IPS DF 4.7 (cell line): ENCODE measurements at regions not wholly inside any gene's neighbourhood (a gene's known extent, or its start where the extent isn't known, plus 50 kb on each side); places are given as distances from the start of the nearest gene placed in this dataset.
"Not testable (repeated sequence)": the region's sequence is repeated elsewhere in the genome, so short reads cannot be mapped to it uniquely, and the experiment has no call there.

Experiments used
- DNase-seq: peaks from one replicate; pipeline ENCODE4 v3.0.0-alpha.2; 2013; ENCODE audit warnings: low spot score; ENCODE audit errors: extremely low read depth

DNA sequence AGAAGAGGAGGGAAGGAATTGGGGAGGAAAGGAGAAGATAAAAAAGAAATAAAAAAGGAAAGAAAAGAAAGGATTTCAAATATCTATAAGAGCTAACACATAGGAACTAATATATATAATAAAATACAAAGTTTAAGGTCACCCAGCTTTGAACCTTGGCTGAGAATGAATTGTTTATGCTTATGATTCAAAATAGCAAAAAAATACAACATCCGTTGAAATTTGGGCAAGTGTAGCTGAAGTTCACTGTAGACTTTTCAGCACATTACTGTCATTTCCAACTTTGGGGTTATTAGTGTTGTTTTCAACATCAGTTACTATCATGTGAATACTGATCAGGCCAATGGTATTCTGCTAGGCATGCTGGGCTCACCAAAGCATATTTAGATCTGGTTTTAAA lies 395.2 kb upstream of the INTU start:
- no peak for DNase-seq

GRCh38 chr4:127238956-127239475 lies 393.7 kb upstream of the INTU start:
- no peak for DNase-seq

GRCh38 chr4:127239902-127240763 lies 392.6 kb upstream of the INTU start:
- no peak for DNase-seq

GRCh38 chr4:127240764-127241105 lies 392.0 kb upstream of the INTU start:
- DNase-seq, result no peak

- no peak for DNase-seq
These were observed 388.2 kb upstream of the INTU start for GRCh38 chr4:127244515-127244914.

- no peak for DNase-seq
These were observed 385.5 kb upstream of the INTU start for GRCh38 chr4:127246963-127247952.

DNA sequence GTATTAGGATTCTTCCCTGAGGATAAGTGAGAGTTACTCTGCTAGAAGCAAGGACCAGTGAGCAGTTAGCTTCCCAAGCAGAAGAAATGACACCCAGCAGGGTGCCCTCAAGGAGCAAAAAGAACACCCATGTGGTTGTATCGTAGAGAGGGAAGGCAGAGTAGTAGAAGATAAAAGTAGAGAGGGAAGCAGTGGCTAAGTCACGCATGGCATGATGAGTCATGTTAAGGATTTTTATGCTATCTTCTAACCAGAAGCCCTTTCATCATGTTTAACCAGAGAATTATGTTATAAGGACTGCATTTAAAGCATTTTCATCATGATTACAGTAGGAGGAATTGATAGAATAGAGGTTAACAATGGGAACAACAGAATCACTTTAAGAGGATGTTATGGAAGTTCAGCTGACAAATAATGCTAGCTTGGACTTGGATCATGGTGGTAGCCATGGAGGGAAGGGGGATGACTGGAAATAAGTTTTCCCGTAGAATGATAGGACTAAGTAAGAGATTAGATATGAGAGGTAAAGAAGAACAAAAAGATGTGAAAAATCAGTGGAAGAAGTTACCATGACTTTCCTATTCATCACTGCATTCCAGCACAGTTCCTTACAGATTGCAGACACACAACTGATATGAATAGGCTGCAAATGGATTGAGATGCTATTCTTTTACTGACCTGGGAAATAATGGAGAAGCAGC lies 383.5 kb upstream of the INTU start:
- no peak for DNase-seq

DNA sequence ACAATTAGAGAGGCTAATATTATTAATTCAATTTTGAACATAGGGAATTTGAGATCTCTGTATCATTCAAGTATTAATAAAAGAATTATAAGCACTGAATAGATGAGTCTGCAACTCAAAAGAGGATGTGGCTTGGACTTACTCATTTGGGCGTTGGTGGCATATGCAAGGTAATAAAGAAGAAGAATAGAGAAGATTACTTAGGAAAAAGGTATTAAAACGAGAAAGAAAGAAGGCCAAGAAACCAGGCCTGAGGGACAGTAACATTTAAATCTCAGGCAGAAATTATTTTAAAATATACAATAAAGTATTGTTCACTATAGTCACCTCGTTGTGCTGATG lies 383.0 kb upstream of the INTU start:
- no peak for DNase-seq

- DNase-seq, result no peak
These were observed 382.2 kb upstream of the INTU start for GRCh38 chr4:127250577-127250976.

DNA sequence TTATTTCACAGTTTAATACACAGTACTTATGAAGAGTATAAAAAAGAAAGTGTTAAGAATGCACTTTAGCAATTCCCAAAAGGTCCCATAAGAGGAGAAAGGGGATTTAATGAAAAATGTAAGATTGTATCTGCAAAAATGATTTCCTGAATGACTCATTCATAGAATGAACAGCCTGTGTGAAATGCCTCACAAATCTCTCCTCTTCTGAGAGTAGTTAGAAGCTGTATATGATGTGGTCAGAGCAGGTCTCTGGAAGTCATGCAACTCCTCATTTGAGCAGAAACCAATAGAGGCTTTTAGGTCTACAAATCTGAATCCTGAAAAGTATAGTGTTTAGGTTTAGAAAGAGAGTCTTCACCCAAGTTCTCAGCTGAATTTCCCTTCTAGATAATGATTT lies 381.3 kb upstream of the INTU start:
- DNase-seq, result no peak

DNA sequence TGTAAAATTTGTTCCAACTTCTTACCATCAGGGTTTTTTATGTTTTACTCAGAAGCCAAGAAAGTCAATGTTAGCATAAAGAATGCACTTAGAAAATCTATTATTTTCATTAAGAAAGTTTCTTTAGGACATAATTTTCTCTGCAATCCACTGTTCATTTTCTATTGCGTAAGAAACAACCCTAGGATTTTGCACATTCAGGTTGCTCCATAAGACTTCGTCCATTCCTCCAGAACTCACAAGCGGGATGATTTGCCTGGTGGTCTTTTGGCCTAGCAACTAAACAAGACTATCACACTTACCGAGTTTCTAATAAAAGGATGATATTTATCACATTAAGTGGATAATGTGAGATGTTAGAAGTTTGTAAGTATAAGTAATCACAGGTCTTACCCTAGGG lies 376.3 kb upstream of the INTU start:
- no peak for DNase-seq

GRCh38 chr4:127261476-127261875 lies 371.3 kb upstream of the INTU start:
- DNase-seq, result no peak

- no peak for DNase-seq
These were observed 364.4 kb upstream of the INTU start for GRCh38 chr4:127268367-127268766.

GRCh38 chr4:127277023-127277422 lies 355.7 kb upstream of the INTU start:
- DNase-seq, result not testable (repeated sequence)

DNA sequence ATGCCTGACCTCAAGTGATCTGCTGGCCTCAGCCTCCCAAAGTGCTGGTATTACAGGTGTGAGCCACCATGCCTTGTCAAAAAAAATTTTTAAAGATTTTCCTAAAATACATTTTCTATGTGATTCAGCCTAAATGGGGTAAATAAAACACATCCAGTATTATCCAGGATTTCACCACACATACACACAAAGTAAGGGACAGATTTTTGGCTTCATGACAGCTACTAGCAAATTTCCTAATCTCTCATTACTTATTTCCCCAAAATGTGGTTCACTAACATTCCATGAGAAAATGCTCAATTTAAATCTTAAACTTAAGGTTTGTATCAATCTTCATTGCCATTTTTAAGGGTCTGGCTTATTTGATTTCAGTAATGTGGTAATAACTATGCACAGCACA lies 348.5 kb upstream of the INTU start:
- no peak for DNase-seq

DNA sequence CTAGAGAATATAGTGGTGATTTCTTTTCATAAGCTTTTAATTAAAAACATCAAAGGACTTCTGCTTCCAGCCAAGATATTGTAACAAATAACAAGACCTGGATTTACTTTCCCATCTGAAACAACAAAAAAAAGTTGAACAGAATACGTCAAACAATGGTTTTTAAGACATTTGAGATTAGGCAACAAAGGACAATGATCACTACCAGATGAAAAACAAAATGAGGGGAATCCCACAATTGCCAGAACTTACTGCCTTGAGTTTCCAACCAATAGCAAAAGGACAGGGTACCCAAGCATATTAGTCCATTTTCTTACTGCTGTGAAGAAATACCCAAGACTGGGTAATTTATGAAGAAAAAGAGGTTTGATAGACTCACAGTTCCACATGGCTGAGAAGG lies 341.4 kb upstream of the INTU start:
- DNase-seq, result no peak

DNA sequence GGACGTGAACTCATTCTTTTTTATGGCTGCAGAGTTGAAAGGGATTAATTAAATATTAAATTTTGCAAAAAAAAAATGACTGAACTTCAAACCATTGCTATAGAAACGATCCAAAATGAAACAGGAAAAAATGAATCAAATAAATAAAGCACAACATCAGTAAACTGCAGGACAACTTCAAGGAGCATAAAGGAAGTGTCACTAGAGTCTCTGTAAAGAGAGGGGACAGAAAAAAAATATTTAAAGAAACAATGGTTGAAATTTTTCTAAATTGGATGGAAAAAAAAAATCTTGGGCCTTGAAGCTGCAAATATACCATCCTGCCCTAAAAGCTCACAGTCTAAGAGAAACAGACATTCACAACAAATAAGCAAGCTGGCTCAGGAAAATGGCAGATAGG lies 339.3 kb upstream of the INTU start:
- no peak for DNase-seq

DNA sequence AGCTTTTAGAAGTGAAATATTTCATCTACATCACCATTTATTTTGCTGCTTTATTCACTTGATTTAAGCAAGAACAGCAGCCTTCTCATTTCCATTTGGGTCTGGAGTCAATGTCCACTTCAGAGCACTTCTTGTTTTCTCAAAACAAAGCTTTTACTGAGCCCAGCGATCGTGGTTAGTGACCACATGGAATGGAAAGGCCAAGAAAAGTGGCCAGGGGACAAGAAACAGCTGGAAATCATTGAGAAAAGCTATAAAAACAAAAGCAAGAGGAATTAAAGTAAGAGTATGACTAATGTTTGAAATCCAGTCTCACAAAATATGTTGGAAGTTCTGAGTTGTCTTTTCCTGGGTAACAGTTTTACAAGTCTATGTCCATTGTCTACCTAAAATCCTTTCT lies 328.4 kb upstream of the INTU start:
- DNase-seq, result no peak

GRCh38 chr4:127307996-127308395 lies 324.8 kb upstream of the INTU start:
- DNase-seq, result no peak

DNA sequence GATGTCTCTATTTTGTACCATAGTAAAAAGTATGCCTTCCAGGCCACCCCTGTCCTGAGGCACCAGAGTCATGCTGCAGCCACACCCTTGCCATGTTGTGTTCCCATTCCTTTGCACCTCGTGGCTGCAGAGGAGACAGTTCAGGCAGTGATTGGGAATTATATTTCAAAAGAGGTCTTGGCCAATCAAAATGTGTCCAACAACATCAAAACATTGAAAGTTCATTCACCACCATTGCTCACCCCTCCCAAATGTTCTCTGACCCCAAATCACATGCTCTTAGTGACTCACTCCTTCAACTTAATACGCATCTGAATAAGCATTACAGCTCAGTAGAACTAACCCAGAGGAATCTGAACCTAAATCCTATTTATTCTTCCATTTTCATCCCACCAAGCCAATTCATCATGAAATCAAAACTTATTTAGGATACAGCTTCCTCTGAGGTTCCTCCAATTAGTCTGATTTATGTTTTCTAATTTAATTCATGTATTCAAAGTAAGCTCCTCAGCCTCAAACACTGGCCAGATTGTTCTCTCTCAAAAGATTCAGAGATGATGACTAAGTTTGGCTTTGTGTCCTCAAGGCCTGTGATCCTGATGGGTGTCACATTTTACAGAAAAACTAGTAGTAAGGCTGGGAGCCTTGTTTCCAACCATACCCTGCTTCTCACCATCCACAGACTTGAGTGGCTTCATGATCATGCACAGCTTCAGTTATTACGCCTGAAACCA lies 323.2 kb upstream of the INTU start:
- DNase-seq, result no peak

DNA sequence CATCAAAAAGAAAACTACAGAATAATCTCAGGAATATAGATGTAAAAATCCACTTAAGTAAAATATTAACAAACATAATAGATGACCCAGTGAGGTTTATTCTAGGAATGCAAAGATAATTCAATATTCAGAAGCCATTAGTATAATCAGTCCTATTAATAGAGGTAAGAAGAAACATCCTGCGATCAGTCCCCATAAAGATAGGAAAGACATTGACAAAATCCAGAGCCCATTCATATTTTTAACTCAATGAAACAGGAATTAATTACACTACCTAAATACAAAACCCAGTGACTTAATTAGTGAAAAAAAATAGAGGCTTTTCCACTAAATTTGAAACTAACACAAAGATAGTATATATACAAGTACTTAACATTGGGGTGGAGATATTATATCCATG lies 321.4 kb upstream of the INTU start:
- no peak for DNase-seq
